Esophagus mucosa (tissue), 1 donor: ENCODE measurements at regions not wholly inside any gene's neighbourhood (a gene's known extent, or its start where the extent isn't known, plus 50 kb on each side); places are given as distances from the start of the nearest gene placed in this dataset.
"Not testable (repeated sequence)": the region's sequence is repeated elsewhere in the genome, so short reads cannot be mapped to it uniquely, and the experiment has no call there.

Experiments
- ATAC-seq: fragments of 200-7000 bp; cut with Tn5 transposase; one replicate; pipeline ENCODE4 v1.9.1; 2020
- donor health status: DM: yes; HTN: yes; CAD: no.

DNA sequence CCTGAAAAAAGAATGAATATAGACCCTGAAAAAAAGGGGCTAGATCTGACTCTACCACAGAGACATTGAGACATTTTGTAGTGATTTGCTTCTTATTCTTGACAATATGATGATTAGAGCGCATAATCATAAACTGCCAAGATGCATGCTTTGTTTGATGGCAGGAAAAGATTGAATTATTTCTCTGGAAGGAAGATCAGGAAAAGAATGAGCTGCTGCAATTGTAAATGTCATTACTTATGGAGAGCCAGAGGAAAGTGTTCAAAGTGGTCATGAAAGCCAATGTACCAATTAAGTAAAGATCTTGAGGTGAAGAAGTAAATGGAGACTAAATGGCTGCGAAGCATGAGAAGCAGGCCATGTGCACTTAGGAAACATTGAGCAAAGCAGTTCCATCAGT, 126.4 kb upstream of the NXPH2 start:
- ATAC-seq = no peak

GRCh38 chr2:138902239-138902871, 122.2 kb upstream of the NXPH2 start:
- no peak for ATAC-seq

DNA sequence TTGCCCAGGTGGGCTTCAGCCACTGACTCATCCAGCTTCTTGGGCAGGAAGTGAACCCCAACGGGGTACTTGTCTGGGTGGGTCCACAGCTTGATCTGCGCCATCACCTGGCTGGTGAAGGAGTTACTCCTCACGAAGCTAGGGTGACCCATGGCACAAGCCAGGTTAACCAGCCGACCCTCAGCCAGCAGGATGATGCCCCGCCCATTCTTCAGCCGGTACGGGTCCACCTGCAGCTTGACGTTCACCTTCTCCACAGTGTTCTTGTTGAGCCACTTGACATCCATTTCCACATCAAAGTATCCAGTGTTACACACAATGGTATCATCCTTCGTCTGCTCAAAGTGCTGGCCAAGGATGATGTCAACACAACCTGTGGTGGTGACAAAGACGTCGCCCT, 121.3 kb upstream of the NXPH2 start:
- ATAC-seq = no peak

DNA sequence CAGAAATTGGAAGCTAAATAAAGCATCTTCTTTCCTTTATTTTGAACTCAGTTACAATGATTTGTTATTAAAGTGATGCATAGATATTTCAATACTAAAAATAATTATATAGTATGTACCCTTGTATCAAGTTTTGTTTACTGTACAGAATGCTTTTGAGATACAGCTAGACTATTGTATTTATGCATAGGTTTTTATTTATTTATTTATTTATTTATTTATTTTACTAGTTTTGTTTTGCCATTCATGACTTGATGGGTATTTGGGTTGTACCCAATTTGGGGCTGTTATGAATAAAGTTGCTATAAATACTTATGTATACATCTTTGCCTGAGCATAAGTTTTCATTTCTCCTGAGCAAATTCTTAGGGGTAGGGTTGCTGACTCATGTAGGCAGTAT, 118.7 kb upstream of the NXPH2 start:
- no peak for ATAC-seq

DNA sequence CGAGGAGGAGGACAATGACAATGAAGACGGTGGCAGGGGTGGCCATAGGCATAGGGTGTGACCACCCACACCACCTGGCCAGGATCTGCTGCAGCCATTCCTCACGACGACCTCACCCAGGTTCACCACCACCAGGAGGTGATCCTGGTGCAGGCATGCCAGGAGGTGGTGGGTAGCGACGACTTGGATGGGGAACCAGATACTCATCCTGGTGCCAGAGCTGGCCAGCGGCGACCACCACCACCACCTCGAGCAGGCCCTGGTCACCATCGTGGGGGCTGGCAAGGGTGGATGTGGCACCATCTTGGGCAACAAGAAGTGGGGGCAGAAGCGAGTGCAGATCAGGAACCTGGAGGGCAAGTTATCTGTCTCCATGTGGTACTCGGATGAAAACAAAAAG, 117.1 kb upstream of the NXPH2 start:
- no peak for ATAC-seq

- no peak for ATAC-seq
Measured at GRCh38 chr2:138893746-138894145, 113.6 kb upstream of the NXPH2 start.

- ATAC-seq = no peak
Measured at GRCh38 chr2:138881126-138881525, 100.9 kb upstream of the NXPH2 start.

DNA sequence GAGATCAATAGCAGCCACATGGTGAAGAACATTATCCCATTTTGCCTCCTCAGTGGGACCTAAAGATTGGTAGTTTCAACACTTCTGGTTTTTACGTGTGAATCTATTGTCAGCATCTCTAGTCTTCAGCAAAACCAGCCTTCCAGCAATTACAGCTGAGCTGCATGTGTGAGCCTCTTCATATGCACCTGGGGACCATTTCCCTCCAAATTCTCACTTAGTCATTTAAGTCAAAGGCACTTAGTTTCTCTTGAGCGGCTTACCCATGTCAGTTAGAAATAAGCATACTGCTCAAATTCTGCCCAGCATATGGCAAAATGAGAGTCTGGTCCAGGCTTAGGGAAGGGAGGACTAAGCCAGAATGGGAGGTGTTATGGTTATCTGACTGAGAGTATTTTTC, 99.7 kb upstream of the NXPH2 start:
- ATAC-seq = no peak

DNA sequence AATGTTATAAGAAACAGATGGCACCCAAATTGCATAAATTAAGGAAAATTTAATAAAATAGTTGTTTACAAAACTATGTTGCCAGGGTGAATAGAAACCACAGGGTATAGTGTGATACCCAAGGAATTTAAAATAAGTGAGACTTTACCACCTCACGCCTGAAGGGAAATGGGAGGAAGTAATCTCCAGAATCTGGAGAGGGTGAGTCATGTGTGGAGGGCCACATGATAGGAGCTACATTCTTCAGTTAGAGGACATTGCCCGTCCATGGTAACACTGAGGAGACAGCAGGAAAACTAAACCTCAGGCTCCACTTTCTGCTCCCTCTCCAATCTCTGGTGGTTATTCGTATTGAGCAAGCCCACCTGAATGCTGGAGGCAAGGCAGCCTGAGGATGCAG, 97.2 kb upstream of the NXPH2 start:
- no peak for ATAC-seq

- no peak for ATAC-seq
Measured at GRCh38 chr2:138874251-138874650, 94.1 kb upstream of the NXPH2 start.

DNA sequence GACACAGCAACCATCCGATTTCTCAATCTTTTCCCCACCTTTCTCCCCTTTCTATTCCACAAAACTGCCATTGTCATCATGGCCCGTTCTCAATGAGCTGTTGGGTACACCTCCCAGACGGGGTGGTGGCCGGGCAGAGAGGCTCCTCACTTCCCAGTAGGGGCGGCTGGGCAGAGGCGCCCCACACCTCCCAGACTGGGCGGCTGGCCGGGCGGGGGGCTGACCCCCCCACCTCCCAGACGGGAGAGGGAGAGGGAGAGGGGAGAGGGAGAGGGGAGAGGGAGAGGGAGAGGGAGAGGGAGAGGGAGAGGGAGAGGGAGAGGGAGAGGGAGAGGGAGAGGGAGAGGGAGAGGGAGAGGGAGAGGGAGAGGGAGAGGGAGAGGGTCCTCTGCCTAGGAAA, 91.9 kb upstream of the NXPH2 start:
- not testable (repeated sequence) for ATAC-seq

- ATAC-seq = no peak
Measured at GRCh38 chr2:138871312-138871711, 91.1 kb upstream of the NXPH2 start.

DNA sequence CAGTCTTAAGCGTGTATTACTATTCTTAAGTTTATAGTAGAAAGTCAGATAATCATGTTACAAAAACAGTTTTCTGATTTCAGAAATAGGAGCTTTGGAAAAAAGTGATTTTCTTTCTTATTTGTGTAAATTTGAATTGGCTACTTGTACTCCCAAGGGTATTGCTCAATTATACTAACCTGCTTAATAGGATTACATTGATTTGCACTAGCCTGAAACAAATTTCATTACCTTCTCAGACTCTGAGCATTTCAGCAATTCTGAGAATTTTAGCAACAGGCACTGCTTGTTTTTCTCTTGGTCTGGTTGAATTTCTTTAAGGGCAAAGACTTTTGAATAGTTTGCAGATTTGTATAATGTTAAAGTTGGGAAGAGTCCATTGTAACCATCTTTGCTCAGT, 87.2 kb upstream of the NXPH2 start:
- no peak for ATAC-seq

GRCh38 chr2:138866797-138867196, 86.6 kb upstream of the NXPH2 start:
- no peak for ATAC-seq

GRCh38 chr2:138853761-138854160, 73.6 kb upstream of the NXPH2 start:
- ATAC-seq = no peak

- no peak for ATAC-seq
Measured at GRCh38 chr2:138853296-138853695, 73.1 kb upstream of the NXPH2 start.

DNA sequence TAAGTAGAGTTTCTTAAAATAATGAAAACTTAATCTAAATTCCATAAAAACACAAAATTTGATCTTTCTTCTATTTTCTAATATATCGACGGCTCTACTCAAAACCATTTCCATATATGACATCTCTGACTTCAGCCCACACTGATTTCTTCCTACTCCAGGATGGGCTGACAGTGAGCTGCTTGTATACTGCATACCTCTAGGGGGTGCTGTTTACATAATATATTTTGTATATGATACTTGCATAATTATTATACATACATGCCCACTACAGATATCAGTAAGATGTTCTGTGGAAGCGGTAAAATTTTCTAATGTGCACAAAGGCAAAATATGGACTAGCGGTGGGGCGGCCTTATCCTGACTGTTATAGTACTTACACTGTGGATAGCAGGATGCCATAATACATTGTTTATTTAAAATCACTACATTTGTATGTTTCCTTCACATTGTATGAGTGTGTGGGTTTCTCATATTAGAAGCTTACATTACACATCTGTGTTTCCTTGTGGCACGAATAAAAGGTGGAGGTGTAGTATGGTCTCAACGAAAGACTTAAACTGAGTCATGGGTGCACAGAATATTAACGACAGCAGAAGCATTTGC, 66.1 kb upstream of the NXPH2 start:
- peak; percentile 49 for ATAC-seq

DNA sequence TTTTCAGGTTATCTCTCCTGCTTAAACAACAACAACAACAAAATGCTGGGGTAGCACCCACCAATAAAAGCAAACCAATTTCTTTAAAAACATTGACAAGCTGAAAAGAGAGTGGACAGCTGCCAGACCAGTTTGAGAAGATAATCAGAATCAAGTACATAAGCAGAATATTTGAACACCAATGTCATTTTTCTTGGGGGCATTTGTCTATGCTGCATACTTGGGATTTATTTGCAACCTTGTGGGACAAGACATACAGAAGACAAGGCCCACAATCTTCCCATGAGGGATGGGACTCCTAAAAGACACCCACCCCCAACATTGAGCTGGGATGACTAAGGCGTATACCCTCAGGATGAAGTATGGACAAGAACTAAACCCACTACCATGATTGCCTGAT, 62.2 kb upstream of the NXPH2 start:
- no peak for ATAC-seq

- ATAC-seq = no peak
Measured at GRCh38 chr2:138841459-138841858, 61.3 kb upstream of the NXPH2 start.

GRCh38 chr2:138838851-138839620, 58.8 kb upstream of the NXPH2 start:
- ATAC-seq = no peak

- peak; percentile 58 for ATAC-seq
Measured at GRCh38 chr2:138831691-138832090, 51.5 kb upstream of the NXPH2 start.

DNA sequence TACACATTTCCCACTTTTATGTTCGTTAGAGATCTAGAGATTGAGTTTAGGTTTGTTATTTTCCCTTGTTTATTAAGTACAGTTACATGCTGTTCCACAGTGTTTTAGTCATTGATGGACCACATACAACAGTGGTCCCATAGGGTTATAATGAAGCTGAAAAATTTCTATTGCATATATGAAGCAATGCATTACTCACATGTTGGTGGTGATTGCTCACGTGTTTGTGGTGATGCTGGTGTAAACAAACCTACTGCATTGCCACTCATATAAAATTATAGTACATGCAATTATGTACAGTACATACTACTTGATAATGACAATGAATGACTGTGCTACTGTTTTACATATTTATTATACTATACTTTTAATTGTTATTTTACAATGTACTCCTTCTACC, 51.0 kb upstream of the NXPH2 start:
- no peak for ATAC-seq

DNA sequence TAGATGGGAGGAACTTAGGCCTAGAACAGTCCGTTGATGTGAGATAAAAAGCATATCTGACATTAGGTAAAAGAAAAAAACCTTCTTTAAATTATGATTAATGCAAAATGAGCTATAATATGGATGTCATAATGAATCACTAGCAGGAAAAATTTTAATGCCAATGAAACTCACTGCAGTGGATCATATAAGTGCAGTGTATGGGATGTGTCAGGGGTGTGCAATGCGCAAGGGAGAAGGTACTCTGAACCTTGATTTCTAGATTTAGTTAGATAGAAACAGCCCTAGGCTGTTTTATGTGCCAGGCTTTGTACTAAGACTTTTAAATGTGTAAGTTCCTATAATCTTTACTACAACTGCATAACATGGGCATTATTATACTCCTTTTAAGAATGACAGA, 50.4 kb upstream of the NXPH2 start:
- no peak for ATAC-seq
